Spleen (tissue), 7 donors: ENCODE measurements at regions not wholly inside any gene's neighbourhood (a gene's known extent, or its start where the extent isn't known, plus 50 kb on each side); places are given as distances from the start of the nearest gene placed in this dataset.

Source experiments
- POLR2A ChIP-seq, 3 donors: fragments of 450-650 bp; IDR thresholded peaks; one replicate each; pipeline ENCODE4 v1.5.1; 2017; ENCODE audit warnings: antibody characterized with exemption in 3 of 3, mild to moderate bottlenecking in 1 of 3
- POLR2AphosphoS5 ChIP-seq, 3 donors: sonication (generic); formaldehyde crosslinking; IDR thresholded peaks; one replicate each; pipeline ENCODE4 v1.5.1; 2017; ENCODE audit warnings: antibody characterized with exemption in 3 of 3
- TF ChIP-seq, protein P1 (sequence below), 11 experiments: fragments of 200-600 bp in 7 of 11; fragments of 450-650 bp in 4 of 11; sonication (generic) in 4 of 11; IDR thresholded peaks in 8 of 11; conservative IDR thresholded peaks in 3 of 11; 1 replicate in 7 of 11; 2 replicates in 4 of 11; pipeline versions ENCODE4 v1.4.0 to v1.8.0; 2016 to 2021; ENCODE audit warnings: antibody characterized with exemption in 11 of 11, inconsistent platforms in 4 of 11, mild to moderate bottlenecking in 1 of 11
- donor health status: DM: no; HTN: no; CAD: no; lungs with moderate emphysema.
- donor health status: DM: no; HTN: no; CAD: no.
- donor health status: DM: no; HTN: no; CAD: no.

DNA sequence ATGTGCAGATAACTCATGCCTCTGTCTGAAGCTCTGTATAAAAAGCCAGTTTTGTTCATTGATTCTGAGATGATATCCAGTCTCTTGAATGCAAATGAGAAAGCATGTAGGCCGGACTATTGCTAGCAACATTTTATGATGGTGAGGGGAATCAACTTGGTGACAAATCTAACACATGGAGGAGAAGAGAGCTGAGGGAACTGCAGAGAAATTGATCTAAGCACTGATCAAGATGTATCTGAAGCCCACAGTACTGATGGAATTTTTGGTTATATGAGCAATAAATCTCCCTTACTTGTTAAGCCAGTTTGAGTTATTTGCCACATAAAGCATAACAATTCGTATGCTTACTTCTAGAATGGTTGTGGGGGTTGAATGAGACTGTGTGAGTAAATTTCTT is 295.6 kb upstream of the DDHD1 start:
- TF ChIP-seq POLR2A (IDR thresholded peaks at IDR 0.05) (no peak), POLR2AphosphoS5 (IDR thresholded peaks at IDR 0.05) (no peak)
- TF ChIP-seq, protein P1, sequence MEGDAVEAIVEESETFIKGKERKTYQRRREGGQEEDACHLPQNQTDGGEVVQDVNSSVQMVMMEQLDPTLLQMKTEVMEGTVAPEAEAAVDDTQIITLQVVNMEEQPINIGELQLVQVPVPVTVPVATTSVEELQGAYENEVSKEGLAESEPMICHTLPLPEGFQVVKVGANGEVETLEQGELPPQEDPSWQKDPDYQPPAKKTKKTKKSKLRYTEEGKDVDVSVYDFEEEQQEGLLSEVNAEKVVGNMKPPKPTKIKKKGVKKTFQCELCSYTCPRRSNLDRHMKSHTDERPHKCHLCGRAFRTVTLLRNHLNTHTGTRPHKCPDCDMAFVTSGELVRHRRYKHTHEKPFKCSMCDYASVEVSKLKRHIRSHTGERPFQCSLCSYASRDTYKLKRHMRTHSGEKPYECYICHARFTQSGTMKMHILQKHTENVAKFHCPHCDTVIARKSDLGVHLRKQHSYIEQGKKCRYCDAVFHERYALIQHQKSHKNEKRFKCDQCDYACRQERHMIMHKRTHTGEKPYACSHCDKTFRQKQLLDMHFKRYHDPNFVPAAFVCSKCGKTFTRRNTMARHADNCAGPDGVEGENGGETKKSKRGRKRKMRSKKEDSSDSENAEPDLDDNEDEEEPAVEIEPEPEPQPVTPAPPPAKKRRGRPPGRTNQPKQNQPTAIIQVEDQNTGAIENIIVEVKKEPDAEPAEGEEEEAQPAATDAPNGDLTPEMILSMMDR (IDR thresholded peaks at IDR 0.05 in 8 of 11, conservative IDR thresholded peaks at IDR 0.05 in 3 of 11): no peak
